ENCODE measurements at regions not wholly inside any gene's neighbourhood (a gene's known extent, or its start where the extent isn't known, plus 50 kb on each side); places are given as distances from the start of the nearest gene placed in this dataset.

- no peaks in the 10 kb centered on the region for H3K27me3 ChIP-seq
- H3K27ac ChIP-seq = no peak overlapping the region
- no peaks in the 10 kb centered on the region for H3K9me3 ChIP-seq
- TF ChIP-seq POLR2A (IDR thresholded peaks at IDR 0.05) (no peak), CTCF (IDR thresholded peaks at IDR 0.05) (no peak)
- H3K4me3 ChIP-seq = no peak overlapping the region
- WGBS, 2 donors = 73 to 74% methylated on average over 7 of the region's 7 CpGs
- no peaks in the 10 kb centered on the region for H3K36me3 ChIP-seq (ENCODE audit: low read depth, missing control alignments)
- intact Hi-C loops (cut with DNase I; ENCODE audit: low total_unique reads) = no loop called here
- no peak for DNase-seq
- no peaks in the 10 kb centered on the region for H3K4me1 ChIP-seq
Measured at GRCh38 chr1:113255038-113255719, 135.1 kb upstream of the MAGI3 start.

- Histone ChIP-seq H3K27me3 (no peaks in the 10 kb centered on the region), H3K9me3 (no peaks in the 10 kb centered on the region), H3K27ac (no peak overlapping the region), H3K4me1 (no peaks in the 10 kb centered on the region), H3K4me3 (no peak overlapping the region), H3K36me3 (ENCODE audit: low read depth, missing control alignments) (no peaks in the 10 kb centered on the region)
- TF ChIP-seq POLR2A (IDR thresholded peaks at IDR 0.05) (no peak), CTCF (IDR thresholded peaks at IDR 0.05) (no peak)
- 68 to 72% methylated on average over 8 of the region's 8 CpGs for WGBS, 2 donors
- intact Hi-C loops (cut with DNase I; ENCODE audit: low total_unique reads) = no loop called here
- no peak for DNase-seq
Measured at GRCh38 chr1:113255720-113256347, 134.5 kb upstream of the MAGI3 start.

DNA sequence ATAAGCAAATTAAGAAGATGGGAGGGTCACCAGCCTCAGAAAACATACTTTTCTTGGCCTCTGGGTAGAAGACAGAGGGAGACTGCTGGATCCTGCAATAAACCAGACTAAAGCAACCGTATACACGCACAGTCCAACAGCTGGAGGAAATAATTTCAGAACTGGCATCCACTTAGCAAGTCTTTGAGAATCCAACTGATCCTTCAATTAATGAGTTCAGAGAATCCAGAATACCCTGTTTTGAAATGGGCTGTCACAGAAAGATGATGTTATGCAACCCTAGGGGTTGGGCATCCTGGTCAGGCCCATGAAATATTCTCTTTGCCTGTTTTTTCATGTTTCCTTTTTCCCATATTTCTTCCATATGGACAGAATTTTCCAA lies 134.0 kb upstream of the MAGI3 start:
- intact Hi-C loops (cut with DNase I; ENCODE audit: low total_unique reads) = no loop called here
- no peak for DNase-seq
- no peaks in the 10 kb centered on the region for H3K9me3 ChIP-seq
- no peak overlapping the region for H3K4me3 ChIP-seq
- H3K27ac ChIP-seq = no peak overlapping the region
- TF ChIP-seq CTCF (IDR thresholded peaks at IDR 0.05) = no peak
- TF ChIP-seq POLR2A (IDR thresholded peaks at IDR 0.05) = no peak
- WGBS, 2 donors = 83% methylated on average over 2 of the region's 2 CpGs
- no peaks in the 10 kb centered on the region for H3K4me1 ChIP-seq
- H3K36me3 ChIP-seq (ENCODE audit: low read depth, missing control alignments) = no peaks in the 10 kb centered on the region
- no peaks in the 10 kb centered on the region for H3K27me3 ChIP-seq

- Histone ChIP-seq H3K4me3 (no peak overlapping the region), H3K36me3 (ENCODE audit: low read depth, missing control alignments) (no peaks in the 10 kb centered on the region), H3K27ac (no peak overlapping the region), H3K4me1 (no peaks in the 10 kb centered on the region), H3K27me3 (no peaks in the 10 kb centered on the region), H3K9me3 (no peaks in the 10 kb centered on the region)
- DNase-seq = no peak
- intact Hi-C loops (cut with DNase I; ENCODE audit: low total_unique reads) = no loop called here
- TF ChIP-seq CTCF (IDR thresholded peaks at IDR 0.05) = no peak
- no peak for TF ChIP-seq POLR2A (IDR thresholded peaks at IDR 0.05)
- 93 to 95% methylated on average over 2 of the region's 2 CpGs for WGBS, 2 donors
Measured at GRCh38 chr1:113259988-113260387, 130.3 kb upstream of the MAGI3 start.

DNA sequence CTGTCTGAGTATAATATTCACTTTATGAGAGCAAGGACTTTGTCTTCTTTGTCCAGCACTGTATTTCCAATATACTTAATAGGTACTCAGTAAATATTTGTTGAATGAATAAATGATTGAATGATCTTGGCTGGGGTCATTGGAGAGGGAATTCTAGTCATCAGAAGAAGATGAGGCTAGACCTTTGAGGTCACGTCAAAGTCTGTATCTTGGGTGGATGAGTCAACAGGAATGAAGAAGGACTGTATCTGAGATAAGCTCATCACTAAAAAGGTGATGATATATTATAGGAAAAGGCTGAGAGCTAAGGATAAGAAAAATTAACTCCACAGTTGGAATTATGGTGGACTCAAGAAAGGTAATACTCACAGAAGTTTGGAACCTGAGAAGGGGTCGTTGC lies 125.1 kb upstream of the MAGI3 start:
- Histone ChIP-seq H3K27me3 (no peaks in the 10 kb centered on the region), H3K9me3 (no peaks in the 10 kb centered on the region), H3K27ac (no peak overlapping the region), H3K4me1 (no peaks in the 10 kb centered on the region), H3K4me3 (no peak overlapping the region), H3K36me3 (ENCODE audit: low read depth, missing control alignments) (no peaks in the 10 kb centered on the region)
- WGBS, 2 donors = 85 to 93% methylated on average over 2 of the region's 2 CpGs
- DNase-seq = no peak
- intact Hi-C loops (cut with DNase I; ENCODE audit: low total_unique reads) = no loop called here
- no peak for TF ChIP-seq CTCF (IDR thresholded peaks at IDR 0.05)
- TF ChIP-seq POLR2A (IDR thresholded peaks at IDR 0.05) = no peak

Data from testis (tissue), 2 donors.